ENCODE measurements at regions not wholly inside any gene's neighbourhood (a gene's known extent, or its start where the extent isn't known, plus 50 kb on each side); places are given as distances from the start of the nearest gene placed in this dataset.

DNA sequence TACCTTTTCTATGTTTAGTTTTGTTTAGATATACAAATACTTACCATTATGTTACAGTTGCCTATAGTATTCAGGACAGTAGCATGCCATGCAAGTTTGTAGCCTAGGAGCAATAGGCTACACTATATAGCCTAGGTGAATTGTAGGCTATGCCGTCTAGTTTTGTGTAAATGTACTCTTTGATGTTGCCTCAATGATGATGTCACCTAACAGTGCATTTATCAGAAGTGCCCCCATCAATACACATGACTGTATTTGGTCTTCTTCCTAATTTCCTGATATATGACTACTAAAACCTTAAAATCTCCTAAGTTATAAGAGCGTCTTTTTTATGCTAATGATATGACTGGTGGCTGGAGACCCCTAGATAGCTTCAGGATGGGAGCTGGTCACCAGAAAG lies 394.4 kb upstream of the STXBP6 start:
- TF ChIP-seq, protein P1, sequence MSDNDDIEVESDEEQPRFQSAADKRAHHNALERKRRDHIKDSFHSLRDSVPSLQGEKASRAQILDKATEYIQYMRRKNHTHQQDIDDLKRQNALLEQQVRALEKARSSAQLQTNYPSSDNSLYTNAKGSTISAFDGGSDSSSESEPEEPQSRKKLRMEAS (IDR thresholded peaks at IDR 0.05): no peak
- TF ChIP-seq, protein P2, sequence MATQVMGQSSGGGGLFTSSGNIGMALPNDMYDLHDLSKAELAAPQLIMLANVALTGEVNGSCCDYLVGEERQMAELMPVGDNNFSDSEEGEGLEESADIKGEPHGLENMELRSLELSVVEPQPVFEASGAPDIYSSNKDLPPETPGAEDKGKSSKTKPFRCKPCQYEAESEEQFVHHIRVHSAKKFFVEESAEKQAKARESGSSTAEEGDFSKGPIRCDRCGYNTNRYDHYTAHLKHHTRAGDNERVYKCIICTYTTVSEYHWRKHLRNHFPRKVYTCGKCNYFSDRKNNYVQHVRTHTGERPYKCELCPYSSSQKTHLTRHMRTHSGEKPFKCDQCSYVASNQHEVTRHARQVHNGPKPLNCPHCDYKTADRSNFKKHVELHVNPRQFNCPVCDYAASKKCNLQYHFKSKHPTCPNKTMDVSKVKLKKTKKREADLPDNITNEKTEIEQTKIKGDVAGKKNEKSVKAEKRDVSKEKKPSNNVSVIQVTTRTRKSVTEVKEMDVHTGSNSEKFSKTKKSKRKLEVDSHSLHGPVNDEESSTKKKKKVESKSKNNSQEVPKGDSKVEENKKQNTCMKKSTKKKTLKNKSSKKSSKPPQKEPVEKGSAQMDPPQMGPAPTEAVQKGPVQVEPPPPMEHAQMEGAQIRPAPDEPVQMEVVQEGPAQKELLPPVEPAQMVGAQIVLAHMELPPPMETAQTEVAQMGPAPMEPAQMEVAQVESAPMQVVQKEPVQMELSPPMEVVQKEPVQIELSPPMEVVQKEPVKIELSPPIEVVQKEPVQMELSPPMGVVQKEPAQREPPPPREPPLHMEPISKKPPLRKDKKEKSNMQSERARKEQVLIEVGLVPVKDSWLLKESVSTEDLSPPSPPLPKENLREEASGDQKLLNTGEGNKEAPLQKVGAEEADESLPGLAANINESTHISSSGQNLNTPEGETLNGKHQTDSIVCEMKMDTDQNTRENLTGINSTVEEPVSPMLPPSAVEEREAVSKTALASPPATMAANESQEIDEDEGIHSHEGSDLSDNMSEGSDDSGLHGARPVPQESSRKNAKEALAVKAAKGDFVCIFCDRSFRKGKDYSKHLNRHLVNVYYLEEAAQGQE (IDR thresholded peaks at IDR 0.05; ENCODE audit: low read depth): no peak
- TF ChIP-seq ZBTB7A (IDR thresholded peaks at IDR 0.05; ENCODE audit: low read depth) (no peak), RAD21 (IDR thresholded peaks at IDR 0.05; ENCODE audit: low read depth) (no peak), TAF1 (IDR thresholded peaks at IDR 0.05; ENCODE audit: low read depth) (no peak), TEAD4 (IDR thresholded peaks at IDR 0.05) (no peak), EP300 (IDR thresholded peaks at IDR 0.05; ENCODE audit: borderline replicate concordance) (no peak), YY1 (IDR thresholded peaks at IDR 0.05; ENCODE audit: low read depth) (no peak), CEBPB (IDR thresholded peaks at IDR 0.05) (no peak), CREB1 (IDR thresholded peaks at IDR 0.05; ENCODE audit: low read depth) (no peak), FOXM1 (IDR thresholded peaks at IDR 0.05; ENCODE audit: borderline replicate concordance, low read depth) (no peak), TCF12 (IDR thresholded peaks at IDR 0.05; ENCODE audit: low read depth) (no peak)
- TF ChIP-seq, protein P3, sequence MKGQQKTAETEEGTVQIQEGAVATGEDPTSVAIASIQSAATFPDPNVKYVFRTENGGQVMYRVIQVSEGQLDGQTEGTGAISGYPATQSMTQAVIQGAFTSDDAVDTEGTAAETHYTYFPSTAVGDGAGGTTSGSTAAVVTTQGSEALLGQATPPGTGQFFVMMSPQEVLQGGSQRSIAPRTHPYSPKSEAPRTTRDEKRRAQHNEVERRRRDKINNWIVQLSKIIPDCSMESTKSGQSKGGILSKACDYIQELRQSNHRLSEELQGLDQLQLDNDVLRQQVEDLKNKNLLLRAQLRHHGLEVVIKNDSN (IDR thresholded peaks at IDR 0.05): no peak
